Uterus (tissue), 3 donors: ENCODE measurements at regions not wholly inside any gene's neighbourhood (a gene's known extent, or its start where the extent isn't known, plus 50 kb on each side); places are given as distances from the start of the nearest gene placed in this dataset.

Source experiments
- DNase-seq, 2 donors: peaks; one replicate each; pipeline ENCODE4 v3.0.0-alpha.2; 2019 to 2020
- H3K27ac ChIP-seq, 2 donors: fragments of 200-600 bp; sonication (generic); 1 replicate in 1 of 2; 2 replicates in 1 of 2; pipeline ENCODE4 v1.5.1; 2016 to 2018
- H3K27me3 ChIP-seq, 2 donors: fragments of 200-600 bp; sonication (generic); one replicate each; pipeline ENCODE4 v1.5.1; 2018 to 2019; ENCODE audit warnings: control low read depth in 1 of 2
- H3K36me3 ChIP-seq, 2 donors: fragments of 200-600 bp; sonication (generic); one replicate each; pipeline ENCODE4 v1.5.1; 2019; ENCODE audit warnings: control low read depth in 1 of 2
- H3K4me1 ChIP-seq, 2 donors: fragments of 200-600 bp; sonication (generic); one replicate each; pipeline ENCODE4 v1.5.1; 2018 to 2019; ENCODE audit warnings: control low read depth in 1 of 2
- H3K4me3 ChIP-seq, 2 donors: fragments of 200-600 bp; sonication (generic); 1 replicate in 1 of 2; 2 replicates in 1 of 2; pipeline ENCODE4 v1.5.1; 2018 to 2019; ENCODE audit warnings: mild to moderate bottlenecking in 1 of 2
- H3K9me3 ChIP-seq, 2 donors: fragments of 200-600 bp; sonication (generic); one replicate each; pipeline ENCODE4 v1.5.1; 2019; ENCODE audit warnings: control low read depth in 1 of 2
- POLR2A ChIP-seq, 2 donors: fragments of 450-650 bp; IDR thresholded peaks; one replicate each; pipeline ENCODE4 v1.6.1; 2016; ENCODE audit warnings: antibody characterized with exemption in 2 of 2, mild to moderate bottlenecking in 1 of 2, moderate library complexity in 1 of 2
- intact Hi-C: fragments of 100-400 bp; cut with DNase I; formaldehyde crosslinking; loops from one replicate; pipeline ENCODE4 v1.15.1; 2023; ENCODE audit warnings: low total_unique reads
- TF ChIP-seq, protein P1 (sequence below), 4 experiments: fragments of 200-600 bp in 2 of 4; fragments of 450-650 bp in 2 of 4; sonication (generic) in 2 of 4; IDR thresholded peaks; one replicate each; pipeline ENCODE4 v1.5.1; 2016 to 2019; ENCODE audit warnings: antibody characterized with exemption in 4 of 4, mild to moderate bottlenecking in 2 of 4, moderate library complexity in 1 of 4
- donor health status: DM: yes; HTN: yes; CAD: no.

GRCh38 chr6:148225871-148226270 lies 116.8 kb upstream of the SASH1 start:
- H3K4me3 ChIP-seq: no peak overlapping the region
- H3K9me3 ChIP-seq: no peaks in the 10 kb centered on the region
- intact Hi-C loops: no loop called here
- H3K36me3 ChIP-seq: no peaks in the 10 kb centered on the region
- H3K27ac ChIP-seq: no peak overlapping the region
- H3K4me1 ChIP-seq: no peaks in the 10 kb centered on the region
- no peak for DNase-seq
- no peaks in the 10 kb centered on the region for H3K27me3 ChIP-seq
- no peak for TF ChIP-seq POLR2A (IDR thresholded peaks at IDR 0.05)

GRCh38 chr6:148226284-148226683 lies 116.4 kb upstream of the SASH1 start:
- no peak for DNase-seq
- H3K4me3 ChIP-seq: no peak overlapping the region
- H3K27ac ChIP-seq: no peak overlapping the region
- TF ChIP-seq, protein P1, sequence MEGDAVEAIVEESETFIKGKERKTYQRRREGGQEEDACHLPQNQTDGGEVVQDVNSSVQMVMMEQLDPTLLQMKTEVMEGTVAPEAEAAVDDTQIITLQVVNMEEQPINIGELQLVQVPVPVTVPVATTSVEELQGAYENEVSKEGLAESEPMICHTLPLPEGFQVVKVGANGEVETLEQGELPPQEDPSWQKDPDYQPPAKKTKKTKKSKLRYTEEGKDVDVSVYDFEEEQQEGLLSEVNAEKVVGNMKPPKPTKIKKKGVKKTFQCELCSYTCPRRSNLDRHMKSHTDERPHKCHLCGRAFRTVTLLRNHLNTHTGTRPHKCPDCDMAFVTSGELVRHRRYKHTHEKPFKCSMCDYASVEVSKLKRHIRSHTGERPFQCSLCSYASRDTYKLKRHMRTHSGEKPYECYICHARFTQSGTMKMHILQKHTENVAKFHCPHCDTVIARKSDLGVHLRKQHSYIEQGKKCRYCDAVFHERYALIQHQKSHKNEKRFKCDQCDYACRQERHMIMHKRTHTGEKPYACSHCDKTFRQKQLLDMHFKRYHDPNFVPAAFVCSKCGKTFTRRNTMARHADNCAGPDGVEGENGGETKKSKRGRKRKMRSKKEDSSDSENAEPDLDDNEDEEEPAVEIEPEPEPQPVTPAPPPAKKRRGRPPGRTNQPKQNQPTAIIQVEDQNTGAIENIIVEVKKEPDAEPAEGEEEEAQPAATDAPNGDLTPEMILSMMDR (IDR thresholded peaks at IDR 0.05): no peak
- no peak for TF ChIP-seq POLR2A (IDR thresholded peaks at IDR 0.05)
- no peaks in the 10 kb centered on the region for H3K36me3 ChIP-seq
- H3K9me3 ChIP-seq: no peaks in the 10 kb centered on the region
- intact Hi-C loops: no loop called here
- H3K27me3 ChIP-seq: no peaks in the 10 kb centered on the region
- H3K4me1 ChIP-seq: no peaks in the 10 kb centered on the region

DNA sequence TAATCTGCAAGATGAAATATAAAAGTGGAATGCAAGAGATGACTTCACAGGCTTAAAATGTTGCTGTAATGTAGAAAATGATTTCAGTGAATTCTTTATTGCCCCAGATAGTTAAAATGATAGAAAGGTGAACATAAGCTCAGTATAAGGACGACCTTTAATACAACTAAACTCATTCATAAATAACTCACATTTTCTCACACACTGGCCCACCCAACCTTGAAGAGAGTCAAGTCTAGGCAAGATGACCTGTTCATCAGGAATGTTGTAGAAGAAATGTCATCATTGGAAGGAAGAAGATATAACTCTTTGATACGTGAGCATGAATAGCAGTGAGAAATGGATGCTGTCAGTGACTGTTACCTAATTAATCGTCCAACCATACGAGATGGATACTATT lies 111.1 kb upstream of the SASH1 start:
- Histone ChIP-seq H3K36me3 (no peaks in the 10 kb centered on the region), H3K27me3 (no peaks in the 10 kb centered on the region), H3K4me1 (no peaks in the 10 kb centered on the region), H3K27ac (no peak overlapping the region), H3K9me3 (no peaks in the 10 kb centered on the region), H3K4me3 (no peak overlapping the region)
- TF ChIP-seq, protein P1 (IDR thresholded peaks at IDR 0.05): no peak
- no peak for TF ChIP-seq POLR2A (IDR thresholded peaks at IDR 0.05)
- intact Hi-C loops: no loop called here
- no peak for DNase-seq

- Histone ChIP-seq H3K4me1 (no peaks in the 10 kb centered on the region), H3K4me3 (no peak overlapping the region), H3K27ac (no peak overlapping the region), H3K27me3 (no peaks in the 10 kb centered on the region), H3K9me3 (no peaks in the 10 kb centered on the region), H3K36me3 (no peaks in the 10 kb centered on the region)
- intact Hi-C loops: no loop called here
- no peak for TF ChIP-seq POLR2A (IDR thresholded peaks at IDR 0.05)
- TF ChIP-seq, protein P1 (IDR thresholded peaks at IDR 0.05): no peak
- no peak for DNase-seq
Observed at GRCh38 chr6:148235446-148235845, 107.2 kb upstream of the SASH1 start.

GRCh38 chr6:148238713-148239112 lies 103.9 kb upstream of the SASH1 start:
- H3K27ac ChIP-seq: no peak overlapping the region
- no peak for DNase-seq
- no peaks in the 10 kb centered on the region for H3K4me1 ChIP-seq
- H3K36me3 ChIP-seq: no peaks in the 10 kb centered on the region
- H3K9me3 ChIP-seq: no peaks in the 10 kb centered on the region
- intact Hi-C loops: no loop called here
- TF ChIP-seq, protein P1 (IDR thresholded peaks at IDR 0.05): no peak
- no peak for TF ChIP-seq POLR2A (IDR thresholded peaks at IDR 0.05)
- H3K4me3 ChIP-seq: no peak overlapping the region
- no peaks in the 10 kb centered on the region for H3K27me3 ChIP-seq

- no peak for TF ChIP-seq POLR2A (IDR thresholded peaks at IDR 0.05)
- TF ChIP-seq, protein P1 (IDR thresholded peaks at IDR 0.05): no peak
- H3K36me3 ChIP-seq: no peaks in the 10 kb centered on the region
- no peaks in the 10 kb centered on the region for H3K4me1 ChIP-seq
- no peak overlapping the region for H3K4me3 ChIP-seq
- no peaks in the 10 kb centered on the region for H3K9me3 ChIP-seq
- no peak for DNase-seq
- intact Hi-C loops: no loop called here
- no peaks in the 10 kb centered on the region for H3K27me3 ChIP-seq
- peak overlapping the region in 1 of 2 donors; percentile 56 for H3K27ac ChIP-seq
Observed at GRCh38 chr6:148239215-148239614, 103.4 kb upstream of the SASH1 start.
